CD4-positive, alpha-beta T cell treated with Interleukin-2 at 100 ng/mL for 4 hours (primary cell): ENCODE measurements at regions not wholly inside any gene's neighbourhood (a gene's known extent, or its start where the extent isn't known, plus 50 kb on each side); places are given as distances from the start of the nearest gene placed in this dataset.

Experiments used
- DNase-seq: peaks from one replicate; pipeline ENCODE4 v3.0.0-alpha.2; 2020; ENCODE audit warnings: low spot score

DNA sequence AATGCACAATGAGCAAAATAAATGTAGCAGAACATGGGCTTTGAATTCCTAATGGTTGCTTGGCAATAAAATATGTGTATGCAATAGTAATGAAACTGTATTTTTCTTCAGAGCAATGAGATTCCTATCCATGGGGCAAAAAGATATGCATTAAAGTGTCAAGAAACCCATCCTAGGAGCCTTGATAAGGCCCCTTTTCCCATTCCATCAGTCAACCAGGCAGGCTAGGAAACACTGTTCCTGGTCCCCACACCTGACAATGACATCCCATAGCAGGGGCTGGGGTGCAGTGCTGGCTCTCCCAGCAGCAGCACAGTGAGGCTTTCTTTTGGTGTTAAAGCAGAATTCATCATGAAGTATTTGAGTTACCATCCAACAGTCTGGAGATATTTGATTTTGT is 113.3 kb upstream of the AGTR1 start:
- no peak for DNase-seq

DNA sequence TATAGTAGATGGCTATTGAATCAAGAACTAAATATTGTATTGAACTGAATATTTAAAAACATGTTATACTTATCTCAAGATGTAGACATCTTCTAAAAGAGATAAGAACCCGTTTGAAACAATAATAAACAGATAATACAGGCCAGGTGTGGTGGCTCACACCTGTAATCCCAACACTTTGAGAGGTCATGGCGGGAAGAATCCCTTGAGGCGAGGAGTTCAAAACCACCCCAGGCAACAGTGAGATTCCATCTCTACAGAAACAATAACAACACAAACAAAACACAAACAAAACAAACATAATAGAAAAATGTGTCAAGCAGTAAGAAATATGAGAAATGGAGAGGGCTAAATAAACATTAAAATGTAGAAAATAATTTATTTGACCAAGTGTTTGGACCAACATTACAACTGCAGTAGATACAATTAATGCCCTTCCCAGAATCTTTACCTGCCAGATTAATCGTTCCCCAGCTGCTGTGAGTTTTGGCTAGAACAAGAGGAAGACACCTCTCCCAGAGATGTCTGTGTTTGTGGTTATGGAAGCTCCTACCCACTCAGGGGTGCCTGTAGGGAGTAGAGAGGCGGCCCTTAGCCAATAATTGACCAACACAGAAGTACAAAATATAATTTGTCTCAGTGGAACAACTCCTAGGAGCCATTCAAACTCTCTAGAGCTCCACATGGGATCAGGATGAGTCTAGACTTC is 111.9 kb upstream of the AGTR1 start:
- no peak for DNase-seq

DNA sequence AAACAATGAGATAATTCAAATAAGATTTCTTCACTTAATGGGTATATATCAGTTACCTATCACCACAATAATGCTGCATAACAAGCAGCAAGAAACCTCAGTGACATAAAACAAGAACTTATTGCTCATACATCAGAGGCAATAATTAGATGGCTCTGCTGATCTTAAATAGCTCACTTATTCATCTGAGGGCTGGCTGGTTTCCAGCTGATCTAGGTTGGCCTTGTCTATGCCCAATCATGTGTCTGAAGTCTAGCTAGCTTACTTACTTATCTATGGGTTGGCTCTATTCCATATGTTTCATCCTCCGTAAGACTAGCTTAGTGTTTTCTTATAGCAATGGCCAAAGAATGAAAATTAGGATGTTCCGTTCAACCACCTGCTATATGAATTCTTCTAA is 109.4 kb upstream of the AGTR1 start:
- no peak for DNase-seq

DNA sequence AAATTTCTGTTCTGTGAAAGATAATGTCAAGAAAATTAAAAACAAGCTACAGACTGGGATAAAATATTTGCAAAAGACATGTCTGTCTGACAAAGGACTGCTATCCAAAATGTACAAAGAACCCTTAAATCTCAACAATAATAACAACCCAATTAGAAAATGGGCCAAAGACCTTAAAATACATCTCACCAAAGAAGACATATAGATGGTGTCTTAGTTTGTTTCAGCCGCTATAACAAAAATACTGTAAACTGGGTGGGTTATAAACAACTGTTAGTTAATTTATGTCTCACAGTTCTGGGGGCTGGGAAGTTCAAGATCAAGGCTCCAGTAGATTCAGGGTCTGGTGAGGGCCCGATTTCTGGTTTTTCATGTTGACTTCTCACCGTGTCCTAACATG is 106.2 kb upstream of the AGTR1 start:
- no peak for DNase-seq

DNA sequence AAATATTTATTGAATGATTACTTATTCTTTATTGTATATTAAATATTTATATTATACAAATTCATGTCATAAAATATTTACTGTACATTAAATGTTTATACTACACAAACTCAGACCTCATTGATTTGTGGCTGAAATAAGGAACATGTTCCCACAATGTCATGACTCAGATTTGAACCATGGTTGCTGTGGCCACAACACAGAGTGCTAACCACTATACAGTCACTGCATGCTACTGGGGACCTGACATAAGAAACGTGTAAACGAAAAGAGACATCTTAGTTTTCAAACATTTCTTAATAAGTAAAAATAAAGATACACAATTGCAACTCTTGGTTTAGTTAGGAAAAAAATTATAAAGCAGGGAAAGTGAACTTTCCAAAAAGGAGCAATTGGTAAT is 99.1 kb upstream of the AGTR1 start:
- no peak for DNase-seq

DNA sequence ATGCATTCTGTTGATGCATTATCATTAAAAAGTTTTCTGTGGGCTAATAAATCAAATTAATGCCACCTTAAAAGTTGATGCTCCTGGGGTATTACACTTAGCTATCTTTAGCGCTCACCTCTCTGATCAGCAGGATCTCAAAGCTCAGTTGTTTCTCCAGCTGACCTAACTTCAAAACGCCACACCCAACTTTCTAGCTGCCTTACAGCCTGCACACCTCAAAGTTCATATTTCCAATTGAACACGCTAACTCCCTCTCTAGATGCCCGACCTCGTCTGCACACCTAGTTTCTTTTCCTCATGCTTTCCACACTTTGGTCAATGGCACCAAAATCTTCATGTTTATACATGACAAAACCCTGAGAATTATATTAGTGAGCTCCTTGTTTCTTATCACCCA is 98.2 kb upstream of the AGTR1 start:
- no peak for DNase-seq

DNA sequence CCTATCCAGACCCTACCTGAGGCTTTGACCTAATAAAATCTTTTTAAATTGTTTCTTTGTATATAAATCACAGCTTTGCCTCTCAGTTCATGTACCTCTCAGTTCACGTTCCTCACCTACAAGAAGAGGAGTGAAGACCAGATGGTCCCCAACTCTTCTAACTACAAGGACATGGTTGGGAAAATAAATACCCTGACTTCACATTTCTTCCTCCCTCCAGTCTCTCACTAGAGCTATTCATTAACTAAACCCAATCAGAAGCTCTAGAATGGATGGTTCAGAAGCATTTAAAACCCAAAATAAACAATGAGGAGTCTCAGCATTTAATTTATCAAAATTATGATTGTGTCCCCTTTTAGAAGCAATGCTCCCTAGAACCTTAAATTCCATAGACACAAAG is 97.3 kb upstream of the AGTR1 start:
- DNase-seq = no peak

DNA sequence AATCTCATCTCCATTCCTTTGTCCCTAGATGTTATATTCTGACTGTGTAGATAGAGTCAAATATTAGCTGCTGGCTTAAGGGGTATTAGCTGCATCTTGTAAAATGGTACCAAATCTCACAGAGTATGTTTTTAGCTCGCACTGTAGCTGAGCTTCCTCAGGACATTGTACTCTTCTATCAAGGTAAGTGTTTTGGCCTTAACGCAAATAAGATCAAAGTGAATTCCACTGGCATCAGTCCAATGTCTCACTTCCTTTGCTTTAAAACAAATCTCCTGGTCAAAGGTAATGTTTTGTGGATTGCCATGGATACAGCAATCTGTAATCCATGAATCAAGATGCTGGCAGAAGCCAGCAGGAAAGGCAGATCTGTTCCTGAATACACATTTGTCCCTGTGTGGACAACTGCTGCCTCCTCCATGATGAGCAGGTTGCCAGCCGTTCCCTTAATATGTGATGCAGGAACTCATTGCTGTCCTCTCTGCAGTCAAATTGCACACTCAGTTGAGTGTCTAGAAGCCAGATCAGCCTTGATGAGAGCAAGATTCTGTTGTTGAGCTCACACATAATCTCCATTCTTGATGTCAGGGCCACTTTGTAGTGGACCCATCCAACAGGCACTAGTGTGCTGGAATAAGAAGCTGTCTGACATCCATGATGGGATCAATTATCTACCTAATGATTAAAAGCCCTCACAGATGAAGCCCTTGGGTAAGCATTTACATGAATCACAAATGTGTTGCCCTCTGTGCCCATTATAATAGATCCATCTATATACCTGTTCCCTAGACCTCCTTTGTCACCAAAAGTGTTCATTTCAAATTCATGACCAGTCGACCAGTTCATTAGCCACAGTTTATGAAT is 96.6 kb upstream of the AGTR1 start:
- no peak for DNase-seq

DNA sequence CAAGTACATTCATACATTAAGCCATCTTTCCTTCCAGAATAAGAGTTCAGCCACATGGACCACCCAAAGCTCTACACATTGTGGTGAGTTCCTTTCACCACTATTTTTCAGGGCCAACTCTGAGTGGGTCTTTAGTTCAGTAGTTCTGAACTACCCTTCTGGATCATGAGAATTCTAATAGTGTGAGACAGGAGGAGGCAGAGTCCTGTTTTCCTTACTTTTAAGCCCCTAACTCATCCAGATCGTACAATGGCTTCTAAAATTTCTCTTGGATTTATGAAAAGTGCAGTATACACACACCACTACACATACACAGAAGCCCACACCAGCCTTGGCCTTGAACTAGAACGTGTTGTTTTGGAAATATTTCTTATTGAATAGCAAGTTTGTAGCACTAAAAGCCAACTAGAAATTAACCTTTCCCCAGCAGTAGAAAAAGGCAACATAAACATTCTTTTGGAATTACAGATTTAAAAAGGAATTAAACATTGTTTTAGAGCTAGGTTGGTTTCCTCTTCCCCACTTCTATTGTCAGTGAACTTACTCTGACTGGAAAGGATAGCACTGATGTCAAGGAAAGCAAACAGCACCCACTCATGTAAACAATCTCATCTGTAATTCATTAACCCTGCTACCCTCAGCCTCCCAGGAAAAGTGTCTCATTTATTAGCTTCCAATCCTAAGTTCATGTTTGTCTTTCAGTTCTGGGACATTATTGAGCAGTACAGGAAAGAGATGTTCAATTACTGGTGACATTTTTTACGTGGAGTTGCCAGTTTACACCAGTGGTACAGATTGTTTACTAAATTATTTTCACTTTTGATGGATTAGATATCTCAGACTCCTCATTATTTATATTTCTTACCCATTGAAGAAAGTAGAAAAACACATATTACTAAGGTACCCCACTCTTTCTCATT is 95.7 kb upstream of the AGTR1 start:
- no peak for DNase-seq

DNA sequence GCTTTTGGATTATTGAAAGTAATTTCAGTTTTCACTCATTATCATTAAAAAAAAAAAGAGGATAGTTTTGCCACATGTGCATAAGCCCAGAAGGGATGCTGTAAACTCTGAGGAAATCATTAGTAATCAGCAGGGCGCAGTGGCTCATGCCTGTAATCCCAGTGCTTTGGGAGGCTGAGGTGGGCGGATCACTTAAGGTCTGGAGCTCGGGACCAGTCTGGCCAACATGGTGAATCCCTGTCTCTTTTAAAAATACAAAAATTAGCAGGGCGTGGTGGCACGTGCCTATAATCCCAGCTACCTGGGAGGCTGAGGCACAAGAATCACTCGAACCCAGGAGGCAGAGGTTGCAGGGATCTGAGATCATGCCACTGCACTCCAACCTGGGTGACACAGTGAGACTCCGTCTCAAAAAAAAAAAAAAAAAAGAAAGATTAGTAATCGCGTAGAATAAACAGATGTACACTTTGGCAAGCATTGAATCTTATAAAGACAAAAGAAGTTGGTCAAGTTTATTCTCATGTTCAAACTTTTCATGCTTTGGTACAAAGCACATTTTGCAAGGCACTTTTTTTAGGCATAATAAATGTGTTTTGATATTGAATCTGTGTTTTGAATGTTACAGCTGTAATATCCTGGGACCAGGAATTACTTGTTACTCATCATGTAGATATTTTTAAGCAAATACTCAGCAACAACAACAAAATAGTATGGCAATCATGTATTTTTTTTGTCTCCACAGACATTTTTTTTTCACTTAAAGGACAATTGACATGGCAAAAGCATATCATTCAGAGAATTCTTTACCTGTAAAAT is 93.2 kb upstream of the AGTR1 start:
- no peak for DNase-seq

DNA sequence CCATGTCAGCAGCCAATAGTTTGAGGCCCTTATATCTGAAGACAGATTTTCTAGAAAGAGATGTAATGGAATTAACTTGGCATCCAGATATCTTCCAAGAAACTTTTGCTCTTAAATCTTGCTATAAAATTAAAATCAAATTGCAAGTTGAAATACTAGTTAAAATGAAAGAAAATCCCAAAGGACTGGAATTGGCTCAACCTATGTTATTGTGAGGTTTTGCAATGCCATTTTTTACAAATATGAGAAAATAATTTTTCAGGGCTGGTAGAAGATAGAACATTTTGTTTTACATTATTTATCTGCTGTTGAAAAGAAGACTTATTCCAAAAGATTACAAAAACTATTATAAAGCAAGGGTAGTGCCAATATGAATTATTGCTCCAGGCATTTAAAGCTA is 92.2 kb upstream of the AGTR1 start:
- DNase-seq = no peak

DNA sequence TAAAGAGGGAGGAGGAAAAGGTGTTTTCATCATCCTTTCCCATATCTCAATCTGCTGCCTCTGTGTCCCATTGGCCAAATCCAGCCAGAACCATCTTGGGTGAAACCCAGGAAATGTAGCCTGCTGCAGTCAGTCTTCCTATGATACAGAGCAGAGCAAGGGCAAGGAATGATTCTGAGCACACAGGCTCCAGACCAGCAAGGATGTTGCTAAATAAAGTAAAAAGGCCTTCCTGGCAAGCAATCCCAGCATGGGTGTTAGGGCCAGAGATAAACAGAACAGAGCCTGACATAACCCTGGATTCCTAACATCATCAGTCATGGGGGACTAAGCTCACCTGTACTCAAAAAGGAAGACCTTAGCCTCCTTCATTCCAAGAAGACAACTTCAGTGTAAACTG is 90.7 kb upstream of the AGTR1 start:
- DNase-seq = no peak

DNA sequence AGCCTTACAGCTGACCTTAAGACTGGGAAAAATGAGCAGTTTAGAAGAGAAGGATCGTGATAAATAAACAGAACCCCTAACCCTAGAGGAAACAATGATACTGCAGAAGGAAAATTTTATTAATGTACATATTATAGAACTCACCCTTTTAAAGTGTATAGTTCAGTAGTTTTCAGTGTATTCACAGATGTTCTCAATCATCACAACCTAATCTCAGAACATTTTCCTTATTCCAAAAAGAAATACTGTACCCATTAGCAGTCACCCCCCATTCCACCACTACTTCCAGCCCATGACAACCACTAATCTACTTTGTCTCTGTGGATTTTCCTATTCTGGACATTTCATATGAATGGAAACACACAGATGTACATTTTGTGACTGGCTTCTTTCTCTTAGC is 90.2 kb upstream of the AGTR1 start:
- no peak for DNase-seq

DNA sequence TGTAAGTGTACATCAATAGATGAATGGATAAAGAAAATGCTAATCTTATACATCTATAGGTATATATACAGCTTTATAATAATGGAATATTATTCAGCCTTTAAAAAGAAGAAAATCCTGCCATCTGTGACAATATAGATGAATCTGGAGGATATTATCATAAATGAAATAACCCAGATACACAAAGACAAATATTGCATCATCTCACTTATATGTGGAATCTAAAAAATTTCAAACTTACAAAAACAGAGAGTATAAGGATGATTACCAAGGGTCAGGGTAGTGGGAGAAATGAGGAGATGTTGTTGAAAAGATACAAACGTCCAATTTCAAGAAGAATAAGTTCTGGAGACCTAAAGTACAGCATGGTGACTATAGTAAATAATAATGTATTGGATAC is 85.4 kb upstream of the AGTR1 start:
- no peak for DNase-seq

DNA sequence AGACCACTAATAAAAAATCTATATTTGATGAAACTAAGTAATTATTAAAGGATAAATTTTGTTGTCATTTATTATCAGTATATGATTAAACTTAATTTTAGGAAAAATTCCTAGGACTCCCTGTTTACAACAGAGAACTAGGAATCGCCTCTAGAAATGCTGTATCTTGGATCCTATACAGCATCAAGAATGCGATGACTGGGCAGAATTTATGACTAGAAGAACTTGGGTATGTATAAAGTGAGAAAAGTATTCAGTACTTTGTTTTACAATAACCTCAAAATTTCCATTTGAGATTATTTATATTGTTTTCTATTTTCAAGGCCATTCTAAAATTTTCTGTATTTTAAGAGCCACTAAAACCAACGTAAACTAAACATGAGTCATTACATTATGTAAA is 82.3 kb upstream of the AGTR1 start:
- DNase-seq = no peak

DNA sequence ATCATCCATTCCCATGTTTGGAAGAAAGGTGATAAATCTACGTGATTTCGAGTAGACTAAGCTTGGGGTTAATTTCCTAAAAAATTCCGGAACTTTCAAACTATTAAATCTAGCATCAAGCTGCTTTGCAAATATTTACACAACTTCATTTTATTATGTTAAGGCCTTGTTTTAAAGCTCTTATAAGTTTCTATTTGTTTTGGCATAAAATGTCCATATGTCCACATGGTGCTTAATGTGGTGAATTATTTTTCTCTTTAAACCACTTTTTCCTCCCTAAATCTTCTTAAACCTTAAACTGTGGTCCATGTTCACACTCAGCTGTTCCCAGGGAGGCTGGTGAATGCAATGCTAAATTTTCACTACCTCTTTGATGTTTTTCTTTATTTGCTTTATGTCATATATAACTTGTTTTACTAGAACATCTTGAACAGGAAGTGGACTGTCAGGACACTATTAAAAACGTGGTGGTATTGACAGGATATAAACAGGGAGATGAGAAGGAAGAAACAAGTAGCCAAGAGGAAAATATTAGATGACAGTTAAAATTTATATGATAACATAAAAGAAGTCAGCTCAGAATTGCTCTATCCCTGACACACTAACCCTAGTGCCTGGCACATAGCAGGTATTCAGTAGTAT is 72.5 kb upstream of the AGTR1 start:
- no peak for DNase-seq

DNA sequence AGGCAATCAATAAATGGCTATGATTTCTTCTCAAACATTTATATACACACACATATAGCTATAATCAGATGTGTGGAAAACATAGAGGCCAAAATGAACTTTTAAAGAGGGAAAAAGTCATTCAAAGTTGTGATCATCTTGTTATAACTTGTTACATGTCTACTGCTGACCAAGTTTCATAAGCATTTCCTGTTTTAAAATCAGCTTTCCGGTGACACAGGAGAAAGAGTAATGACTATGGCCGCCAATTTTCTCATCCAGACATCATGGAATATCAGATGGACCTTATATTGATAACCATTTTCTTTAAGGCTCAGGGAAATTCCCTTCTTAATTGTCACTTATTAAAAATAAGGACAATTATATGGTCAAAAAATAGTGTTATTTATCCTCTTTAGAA is 71.7 kb upstream of the AGTR1 start:
- no peak for DNase-seq

DNA sequence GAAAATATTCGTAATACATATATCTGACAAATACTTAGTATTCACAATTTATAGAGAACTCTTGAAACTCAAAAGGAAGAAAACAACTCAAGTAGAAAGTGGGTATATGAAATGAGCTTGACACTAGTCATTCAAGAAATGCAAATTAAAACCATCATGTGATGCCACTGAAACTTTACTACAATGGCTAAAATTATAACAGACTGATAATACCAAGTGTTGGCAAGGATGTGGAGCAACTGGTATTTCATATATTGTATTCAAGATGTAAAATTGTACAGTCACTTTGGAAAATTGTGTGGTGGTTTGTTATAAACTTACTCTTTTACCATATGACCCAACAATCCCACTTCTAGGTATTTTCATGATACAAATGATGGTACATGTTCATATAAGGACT is 68.7 kb upstream of the AGTR1 start:
- DNase-seq = no peak

DNA sequence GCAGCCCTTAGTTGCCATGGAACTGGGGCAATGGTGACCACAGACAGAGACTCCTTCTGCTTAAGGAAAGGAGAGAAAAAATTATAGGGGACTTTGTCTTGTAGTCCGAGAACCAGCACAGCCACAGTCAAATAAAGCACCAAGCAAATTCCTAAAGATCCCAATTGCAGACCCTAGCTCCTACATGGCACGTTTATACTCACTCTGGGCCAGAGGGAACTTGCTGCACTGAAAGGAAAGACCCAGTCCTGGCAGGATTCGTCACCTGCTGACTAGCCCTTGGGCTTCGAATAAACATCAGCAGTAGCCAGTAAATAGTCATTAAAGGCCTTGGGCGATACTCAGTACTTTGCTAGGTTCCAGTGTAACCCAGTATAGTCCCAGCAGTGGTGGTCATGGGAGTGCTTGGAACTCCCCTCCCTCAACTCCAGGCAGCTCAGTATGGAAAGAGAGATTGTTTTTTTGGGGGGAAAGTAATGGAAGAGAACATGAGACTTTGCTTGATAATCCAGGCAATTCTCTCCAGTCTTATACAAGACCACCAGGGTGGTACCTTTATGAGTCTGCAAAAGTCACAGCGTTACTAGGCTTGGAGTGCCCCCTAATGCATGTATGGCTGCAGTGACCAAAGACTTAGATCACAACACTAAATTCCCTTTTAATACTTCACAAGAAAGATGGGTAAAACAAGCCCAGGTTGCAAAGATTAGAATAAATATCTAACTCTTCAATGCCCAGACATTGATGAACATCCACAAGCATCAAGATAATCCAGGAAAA is 66.4 kb upstream of the AGTR1 start:
- DNase-seq = no peak

DNA sequence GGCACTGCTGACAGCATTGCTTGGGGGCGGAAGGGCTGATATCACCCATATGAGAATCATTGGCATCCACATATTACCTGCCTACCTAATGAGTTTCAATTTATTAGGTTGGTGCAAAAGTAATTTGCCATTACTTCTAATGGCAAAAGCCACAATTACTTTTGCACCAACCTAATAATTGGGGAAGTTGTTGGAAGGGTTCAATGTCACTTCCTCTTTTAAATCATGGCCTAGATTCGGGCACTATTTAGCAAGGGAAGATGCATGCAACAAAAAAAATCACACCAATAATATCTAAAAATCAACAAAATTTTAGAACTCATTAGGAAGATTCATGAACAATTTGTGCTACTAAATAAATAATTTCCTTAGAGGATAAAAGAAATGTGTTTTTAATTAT is 56.0 kb upstream of the AGTR1 start:
- no peak for DNase-seq

DNA sequence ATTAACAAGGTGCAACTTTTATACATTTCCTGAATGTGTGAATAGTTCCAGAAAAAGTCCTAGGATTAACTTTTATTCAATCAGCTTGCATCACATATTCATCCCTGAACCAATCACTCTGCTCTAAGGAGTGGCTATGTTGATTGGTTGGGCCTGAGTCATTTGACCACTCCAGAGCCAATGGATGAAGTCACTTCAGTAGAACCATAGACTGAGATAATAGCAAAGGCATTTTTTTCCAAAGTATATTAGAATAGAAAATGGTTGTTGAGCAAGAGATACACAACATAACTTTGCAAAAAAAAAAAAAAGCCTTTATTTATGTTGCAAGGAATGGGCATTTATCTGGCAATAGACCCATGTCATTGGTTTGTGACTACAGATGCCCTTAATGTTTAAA is 55.5 kb upstream of the AGTR1 start:
- no peak for DNase-seq
